ENCODE measurements at regions not wholly inside any gene's neighbourhood (a gene's known extent, or its start where the extent isn't known, plus 50 kb on each side); places are given as distances from the start of the nearest gene placed in this dataset.

- TF ChIP-seq CTCF (conservative IDR thresholded peaks at IDR 0.05; ENCODE audit: low read length) (no peak), EZH2phosphoT487 (IDR thresholded peaks at IDR 0.05; ENCODE audit: borderline replicate concordance) (no peak)
- no peak overlapping the region for H3K4me3 ChIP-seq (ENCODE audit: low read length, poor library complexity, severe bottlenecking)
These were observed 947.9 kb downstream of the PCDH17 start for GRCh38 chr13:58579468-58579867.

GRCh38 chr13:58583966-58584365 is 952.4 kb downstream of the PCDH17 start:
- Histone ChIP-seq H3K27me3 (ENCODE audit: insufficient read depth, low read length, poor library complexity, severe bottlenecking) (no peaks in the 10 kb centered on the region), H3K4me3 (ENCODE audit: low read length, poor library complexity, severe bottlenecking) (no peak overlapping the region), H3K9me3 (ENCODE audit: insufficient read depth, low read depth, low read length) (no peaks in the 10 kb centered on the region), H3K4me1 (ENCODE audit: insufficient read depth, low read length, poor library complexity, severe bottlenecking) (no peaks in the 10 kb centered on the region), H3K9me2 (replicated peaks; ENCODE audit: low read depth, low read length) (no peaks in the 10 kb centered on the region), H3K79me2 (ENCODE audit: insufficient read depth, low read length) (no peaks in the 10 kb centered on the region), H2AFZ (ENCODE audit: low read length) (no peak overlapping the region), H3K36me3 (ENCODE audit: insufficient read depth, low read length) (no peaks in the 10 kb centered on the region), H4K20me1 (ENCODE audit: insufficient read depth, low read length, poor library complexity, severe bottlenecking) (no peaks in the 10 kb centered on the region), H3F3A (ENCODE audit: low read depth) (no peaks in the 10 kb centered on the region), H3K4me2 (ENCODE audit: low read depth, low read length, poor library complexity, severe bottlenecking) (no peak overlapping the region), H3K9ac (ENCODE audit: low read depth, low read length, poor library complexity, severe bottlenecking) (no peak overlapping the region)
- TF ChIP-seq EZH2phosphoT487 (IDR thresholded peaks at IDR 0.05; ENCODE audit: borderline replicate concordance) (no peak), CTCF (conservative IDR thresholded peaks at IDR 0.05; ENCODE audit: low read length) (no peak)

More at GRCh38 chr13:58579468-58579867, 947.9 kb downstream of the PCDH17 start:
- Histone ChIP-seq H2AFZ (ENCODE audit: low read length) (no peak overlapping the region), H3K79me2 (ENCODE audit: insufficient read depth, low read length) (no peaks in the 10 kb centered on the region), H3K4me1 (ENCODE audit: insufficient read depth, low read length, poor library complexity, severe bottlenecking) (no peaks in the 10 kb centered on the region), H3K9me2 (replicated peaks; ENCODE audit: low read depth, low read length) (no peaks in the 10 kb centered on the region), H3K36me3 (ENCODE audit: insufficient read depth, low read length) (no peaks in the 10 kb centered on the region), H3K9ac (ENCODE audit: low read depth, low read length, poor library complexity, severe bottlenecking) (no peak overlapping the region), H4K20me1 (ENCODE audit: insufficient read depth, low read length, poor library complexity, severe bottlenecking) (no peaks in the 10 kb centered on the region), H3K27me3 (ENCODE audit: insufficient read depth, low read length, poor library complexity, severe bottlenecking) (no peaks in the 10 kb centered on the region), H3K9me3 (ENCODE audit: insufficient read depth, low read depth, low read length) (no peaks in the 10 kb centered on the region; the same call in 1 of the 2 replicates), H3K4me2 (ENCODE audit: low read depth, low read length, poor library complexity, severe bottlenecking) (no peak overlapping the region), H3F3A (ENCODE audit: low read depth) (no peaks in the 10 kb centered on the region)

GRCh38 chr13:58584610-58585009 is 953.1 kb downstream of the PCDH17 start:
- Histone ChIP-seq H3F3A (ENCODE audit: low read depth) (no peaks in the 10 kb centered on the region), H3K79me2 (ENCODE audit: insufficient read depth, low read length) (no peaks in the 10 kb centered on the region), H4K20me1 (ENCODE audit: insufficient read depth, low read length, poor library complexity, severe bottlenecking) (no peaks in the 10 kb centered on the region), H3K4me3 (ENCODE audit: low read length, poor library complexity, severe bottlenecking) (no peak overlapping the region), H3K27me3 (ENCODE audit: insufficient read depth, low read length, poor library complexity, severe bottlenecking) (no peaks in the 10 kb centered on the region), H3K9ac (ENCODE audit: low read depth, low read length, poor library complexity, severe bottlenecking) (no peak overlapping the region), H2AFZ (ENCODE audit: low read length) (no peak overlapping the region), H3K4me1 (ENCODE audit: insufficient read depth, low read length, poor library complexity, severe bottlenecking) (no peaks in the 10 kb centered on the region), H3K9me2 (replicated peaks; ENCODE audit: low read depth, low read length) (no peaks in the 10 kb centered on the region), H3K36me3 (ENCODE audit: insufficient read depth, low read length) (no peaks in the 10 kb centered on the region), H3K4me2 (ENCODE audit: low read depth, low read length, poor library complexity, severe bottlenecking) (no peak overlapping the region), H3K9me3 (ENCODE audit: insufficient read depth, low read depth, low read length) (no peaks in the 10 kb centered on the region)
- TF ChIP-seq EZH2phosphoT487 (IDR thresholded peaks at IDR 0.05; ENCODE audit: borderline replicate concordance) (no peak), CTCF (conservative IDR thresholded peaks at IDR 0.05; ENCODE audit: low read length) (no peak)
